ENCODE measurements at regions not wholly inside any gene's neighbourhood (a gene's known extent, or its start where the extent isn't known, plus 50 kb on each side); places are given as distances from the start of the nearest gene placed in this dataset.

DNA sequence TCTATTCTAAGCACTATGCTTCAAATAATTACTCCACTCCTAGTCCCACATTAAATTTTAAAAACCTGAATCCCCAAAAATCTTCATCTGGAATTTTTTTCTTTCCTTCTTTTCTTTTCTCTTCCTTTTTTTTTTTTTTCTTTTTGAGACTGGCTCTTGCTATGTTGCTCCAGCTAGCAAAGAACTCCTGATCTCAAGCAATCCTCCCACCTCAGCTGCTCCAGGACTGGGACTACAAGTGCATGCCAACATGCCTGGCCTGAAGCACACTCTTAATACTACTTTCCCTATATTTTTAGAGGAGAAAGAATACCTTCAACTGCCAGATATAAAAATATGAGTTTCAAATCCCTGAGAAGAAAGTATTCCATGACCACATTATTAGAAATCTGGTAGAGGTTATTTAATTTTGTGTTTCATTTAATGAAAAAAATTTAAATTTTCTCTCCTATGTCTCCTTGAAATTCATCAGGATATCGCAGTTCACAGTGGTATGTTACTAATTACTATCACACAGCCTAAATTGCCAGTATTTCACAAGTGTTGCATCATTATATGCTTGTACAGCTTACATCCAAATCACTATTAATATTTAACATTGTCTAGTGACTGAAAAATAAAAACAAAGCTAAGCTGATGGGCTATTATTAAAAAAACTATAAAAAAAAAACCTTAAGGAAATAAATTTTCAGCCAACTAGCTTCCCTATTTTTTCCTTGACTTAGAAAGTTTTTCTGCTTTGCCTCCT lies 227.8 kb downstream of the NAF1 start:
- no peak overlapping the region for H3K27ac ChIP-seq
- H3K4me1 ChIP-seq, result no peaks in the 10 kb centered on the region
- H3K36me3 ChIP-seq, result no peaks in the 10 kb centered on the region
- no peaks in the 10 kb centered on the region for H3K9me3 ChIP-seq
- no peak for ATAC-seq
- H3K4me3 ChIP-seq, result no peak overlapping the region
- intact Hi-C loops (cut with DNase I), result no loop called here
- TF ChIP-seq, protein P1, sequence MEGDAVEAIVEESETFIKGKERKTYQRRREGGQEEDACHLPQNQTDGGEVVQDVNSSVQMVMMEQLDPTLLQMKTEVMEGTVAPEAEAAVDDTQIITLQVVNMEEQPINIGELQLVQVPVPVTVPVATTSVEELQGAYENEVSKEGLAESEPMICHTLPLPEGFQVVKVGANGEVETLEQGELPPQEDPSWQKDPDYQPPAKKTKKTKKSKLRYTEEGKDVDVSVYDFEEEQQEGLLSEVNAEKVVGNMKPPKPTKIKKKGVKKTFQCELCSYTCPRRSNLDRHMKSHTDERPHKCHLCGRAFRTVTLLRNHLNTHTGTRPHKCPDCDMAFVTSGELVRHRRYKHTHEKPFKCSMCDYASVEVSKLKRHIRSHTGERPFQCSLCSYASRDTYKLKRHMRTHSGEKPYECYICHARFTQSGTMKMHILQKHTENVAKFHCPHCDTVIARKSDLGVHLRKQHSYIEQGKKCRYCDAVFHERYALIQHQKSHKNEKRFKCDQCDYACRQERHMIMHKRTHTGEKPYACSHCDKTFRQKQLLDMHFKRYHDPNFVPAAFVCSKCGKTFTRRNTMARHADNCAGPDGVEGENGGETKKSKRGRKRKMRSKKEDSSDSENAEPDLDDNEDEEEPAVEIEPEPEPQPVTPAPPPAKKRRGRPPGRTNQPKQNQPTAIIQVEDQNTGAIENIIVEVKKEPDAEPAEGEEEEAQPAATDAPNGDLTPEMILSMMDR (IDR thresholded peaks at IDR 0.05), result no peak
- no peaks in the 10 kb centered on the region for H3K27me3 ChIP-seq
- DNase-seq, result no peak

DNA sequence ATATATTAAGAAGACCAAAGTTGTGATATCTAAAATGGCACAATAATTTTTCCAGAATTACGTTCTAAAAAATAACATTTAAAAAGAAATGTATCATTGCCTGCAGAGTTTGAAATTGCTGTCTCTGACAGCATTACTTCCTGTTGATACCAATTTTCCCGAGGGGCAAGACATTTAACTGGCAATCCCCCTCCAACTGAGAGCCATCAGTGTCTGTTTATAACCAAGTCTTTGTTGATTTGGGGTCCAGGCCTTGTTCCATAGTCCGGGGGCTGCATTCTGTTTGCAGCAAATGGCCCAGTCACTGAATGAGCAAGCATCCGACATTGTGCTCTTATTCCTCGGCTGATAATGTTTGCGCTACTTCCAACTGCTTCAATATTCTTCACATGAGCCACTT lies 231.5 kb downstream of the NAF1 start:
- DNase-seq, result no peak
- no peak for ATAC-seq
- H3K4me1 ChIP-seq, result no peaks in the 10 kb centered on the region
- intact Hi-C loops (cut with DNase I), result no loop called here
- TF ChIP-seq, protein P1 (IDR thresholded peaks at IDR 0.05), result no peak
- no peaks in the 10 kb centered on the region for H3K9me3 ChIP-seq
- no peak overlapping the region for H3K27ac ChIP-seq
- H3K36me3 ChIP-seq, result no peaks in the 10 kb centered on the region
- H3K27me3 ChIP-seq, result no peaks in the 10 kb centered on the region
- H3K4me3 ChIP-seq, result no peak overlapping the region

DNA sequence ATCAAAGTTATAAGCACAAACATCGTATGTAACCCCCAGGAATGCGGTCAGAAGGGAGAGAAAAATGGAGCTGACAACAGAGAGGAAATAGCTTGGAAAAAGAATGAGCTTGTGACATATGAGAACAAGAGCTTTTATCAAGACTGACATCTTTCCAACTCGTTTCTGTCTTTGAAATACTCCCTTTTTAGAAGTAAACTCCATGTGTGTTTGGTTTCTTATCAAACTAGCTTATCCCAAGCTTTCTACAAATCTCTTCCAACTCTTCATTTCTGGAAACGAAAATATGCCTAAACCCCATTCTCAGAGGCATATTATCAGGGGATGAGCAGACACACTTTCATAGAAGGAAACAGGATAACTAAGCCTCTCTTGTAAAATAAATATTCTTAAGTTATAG lies 235.4 kb downstream of the NAF1 start:
- DNase-seq (no peak), ATAC-seq (no peak)
- H3K9me3 ChIP-seq, result no peaks in the 10 kb centered on the region
- H3K36me3 ChIP-seq, result no peaks in the 10 kb centered on the region
- H3K4me1 ChIP-seq, result no peaks in the 10 kb centered on the region
- H3K27ac ChIP-seq, result no peak overlapping the region
- H3K4me3 ChIP-seq, result no peak overlapping the region
- intact Hi-C loops (cut with DNase I), result no loop called here
- no peaks in the 10 kb centered on the region for H3K27me3 ChIP-seq
- TF ChIP-seq, protein P1 (IDR thresholded peaks at IDR 0.05), result no peak

DNA sequence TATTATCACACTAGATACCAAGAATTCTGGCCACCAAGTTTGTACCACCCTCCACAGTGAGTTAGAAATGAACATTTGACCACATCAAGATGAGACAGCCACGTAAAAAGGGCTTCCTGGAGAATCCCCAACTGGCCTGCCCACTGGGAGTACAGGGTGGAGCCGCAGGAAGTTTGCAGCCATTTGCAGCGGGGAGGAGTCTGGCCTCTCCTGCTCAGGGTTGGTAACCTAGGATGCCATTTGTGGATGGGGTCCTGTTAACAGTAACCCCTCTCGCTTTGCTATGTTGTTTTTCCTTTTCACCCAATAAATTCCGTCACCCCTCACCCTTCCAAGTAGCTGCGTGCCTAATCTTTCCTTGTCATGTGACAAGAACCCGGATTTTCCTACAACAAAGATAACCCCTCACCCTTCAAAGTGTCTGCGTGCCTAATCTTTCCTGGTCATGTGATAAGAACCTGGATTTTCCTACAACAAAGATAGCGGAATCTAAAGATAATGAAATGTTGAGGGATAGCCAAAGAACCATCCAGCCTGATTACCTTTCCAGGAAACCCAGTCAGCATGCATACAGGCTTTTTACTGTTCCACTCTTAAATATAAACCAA lies 245.4 kb downstream of the NAF1 start:
- H3K9me3 ChIP-seq, result peaks cover 0 to 4% of the 10 kb centered on the region in 2 donors
- intact Hi-C loops (cut with DNase I), result no loop called here
- no peaks in the 10 kb centered on the region for H3K4me1 ChIP-seq
- H3K36me3 ChIP-seq, result no peaks in the 10 kb centered on the region
- peak in 1 of 4 donors; percentile 28 for DNase-seq
- H3K27me3 ChIP-seq, result no peaks in the 10 kb centered on the region
- TF ChIP-seq, protein P1 (IDR thresholded peaks at IDR 0.05), result no peak
- H3K4me3 ChIP-seq, result no peak overlapping the region
- no peak overlapping the region for H3K27ac ChIP-seq
- no peak for ATAC-seq

DNA sequence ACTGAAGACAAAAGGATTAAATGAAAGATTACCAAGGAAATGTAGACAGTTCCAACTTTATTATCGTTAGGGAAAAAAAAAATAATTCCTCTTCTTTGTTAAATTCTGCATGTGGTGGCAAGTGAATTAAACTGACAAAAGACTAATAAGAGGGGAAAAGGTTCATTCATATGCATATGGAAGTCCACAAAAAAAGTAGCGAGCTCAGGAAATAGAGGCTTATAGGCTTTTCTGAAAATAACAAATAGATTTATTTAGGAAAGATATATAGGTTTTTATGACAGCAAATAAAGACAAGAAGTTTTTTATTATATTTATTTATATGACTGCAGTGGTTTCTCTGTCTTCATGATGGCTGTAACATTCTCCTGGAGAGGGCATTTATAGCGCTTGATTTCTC lies 246.0 kb downstream of the NAF1 start:
- DNase-seq, result no peak
- Histone ChIP-seq H3K4me1 (no peaks in the 10 kb centered on the region), H3K27ac (no peak overlapping the region), H3K4me3 (no peak overlapping the region), H3K36me3 (no peaks in the 10 kb centered on the region), H3K9me3 (peaks cover 0 to 4% of the 10 kb centered on the region in 2 donors), H3K27me3 (no peaks in the 10 kb centered on the region)
- intact Hi-C loops (cut with DNase I), result no loop called here
- TF ChIP-seq, protein P1 (IDR thresholded peaks at IDR 0.05), result no peak
- ATAC-seq, result no peak

All from left lung (tissue), 4 donors.